Endothelial cell of umbilical vein (primary cell): ENCODE measurements at regions not wholly inside any gene's neighbourhood (a gene's known extent, or its start where the extent isn't known, plus 50 kb on each side); places are given as distances from the start of the nearest gene placed in this dataset.

Experiments used
- BruUV-seq: library from RNA; stranded (reverse); fragments of 400-500 nt; replicated peaks from 2 replicates; lab custom pipeline; 2021; lab: Mats Ljungman, UMichigan
- CTCF ChIA-PET: fragments of 300-600, 350-600 bp; sonication (Branson Sonifier 250); formaldehyde crosslinking; loops from one replicate; lab custom pipeline; 2021; ENCODE audit warnings: antibody characterized with exemption, inconsistent platforms; lab: Charles Lee
- POLR2A ChIA-PET: fragments of 300-600, 350-600 bp; sonication (Branson Sonifier 250); formaldehyde crosslinking; loops from one replicate; lab custom pipeline; 2021; ENCODE audit warnings: antibody characterized with exemption, inconsistent platforms; lab: Charles Lee
- DNase-seq: peaks from one replicate; pipeline ENCODE4 v3.0.0-alpha.2; 2011; ENCODE audit warnings: low read depth, low spot score
- FAIRE-seq: peaks from 2 replicates; lab custom pipeline; 2011; peaks lifted over from hg19 to GRCh38; lab: Jason Lieb, UNC
- H2AFZ ChIP-seq: 2 replicates; pipeline ENCODE4 v1.6.0; 2012; ENCODE audit warnings: low read depth, low read length, control low read depth, inconsistent platforms
- H3K27ac ChIP-seq: 2 replicates; pipeline ENCODE4 v1.5.1; 2011; ENCODE audit warnings: low read depth, mild to moderate bottlenecking, control low read depth, low read length, moderate library complexity; ENCODE audit not compliant: insufficient read depth
- H3K27me3 ChIP-seq, 2 experiments: 2 replicates each; pipeline versions ENCODE4 v1.6.0 to v1.6.1; 2011; ENCODE audit warnings: low read length in 2 of 2, mixed read lengths in 1 of 2; ENCODE audit not compliant: control insufficient read depth in 2 of 2, insufficient read depth in 2 of 2
- H3K36me3 ChIP-seq, 2 experiments: 2 replicates in 1 of 2; 3 replicates in 1 of 2; pipeline ENCODE4 v1.5.1; 2011; ENCODE audit warnings: low read length in 2 of 2, mild to moderate bottlenecking in 1 of 2, moderate library complexity in 1 of 2; ENCODE audit not compliant: control insufficient read depth in 2 of 2, insufficient read depth in 2 of 2; ENCODE audit errors: extremely low read depth in 1 of 2
- H3K4me1 ChIP-seq: 3 replicates; pipeline ENCODE4 v1.5.1; 2011; ENCODE audit warnings: mild to moderate bottlenecking, low read length; ENCODE audit not compliant: control insufficient read depth, insufficient read depth; ENCODE audit errors: extremely low read depth
- H3K4me2 ChIP-seq: 2 replicates; pipeline ENCODE4 v1.6.1; 2011; ENCODE audit warnings: low read length, control low read depth, mixed read lengths; ENCODE audit not compliant: insufficient read depth
- H3K4me3 ChIP-seq, 3 experiments: fragments of 200-600 bp in 1 of 3; sonication (generic), shearing (Covaris generic) in 1 of 3; replicated peaks in 1 of 3; 2 replicates each; pipeline ENCODE4 v1.5.1; 2011 to 2016; ENCODE audit warnings: control low read depth in 3 of 3, low read length in 3 of 3, mild to moderate bottlenecking in 2 of 3, inconsistent platforms in 1 of 3, low read depth in 1 of 3, moderate library complexity in 1 of 3; ENCODE audit not compliant: insufficient read depth in 1 of 3
- H3K79me2 ChIP-seq: 2 replicates; pipeline ENCODE4 v1.6.0; 2012; ENCODE audit warnings: low read length, inconsistent platforms; ENCODE audit not compliant: control insufficient read depth, insufficient read depth
- H3K9ac ChIP-seq: replicated peaks from 2 replicates; pipeline ENCODE3; 2011; ENCODE audit warnings: low read length, control low read depth; ENCODE audit not compliant: insufficient read depth; ENCODE audit errors: extremely low read depth
- H3K9me1 ChIP-seq: replicated peaks from 3 replicates; pipeline ENCODE4 v1.6.0; 2011; ENCODE audit warnings: mild to moderate bottlenecking, low read length; ENCODE audit not compliant: control insufficient read depth, insufficient read depth; ENCODE audit errors: extremely low read depth
- H3K9me3 ChIP-seq: replicated peaks from 2 replicates; pipeline ENCODE4 v1.5.1; 2012; ENCODE audit warnings: low read length, inconsistent platforms; ENCODE audit not compliant: control insufficient read depth, insufficient read depth
- H4K20me1 ChIP-seq: replicated peaks from 2 replicates; pipeline ENCODE3; 2011; ENCODE audit warnings: mild to moderate bottlenecking, low read length; ENCODE audit not compliant: control insufficient read depth, insufficient read depth; ENCODE audit errors: extremely low read depth
- EZH2 ChIP-seq: IDR thresholded peaks from 2 replicates; pipeline ENCODE4 v1.6.1; 2012; ENCODE audit warnings: borderline replicate concordance, low read depth, mild to moderate bottlenecking, moderate library complexity, low read length, inconsistent platforms; ENCODE audit not compliant: severe bottlenecking
- JUN ChIP-seq: IDR thresholded peaks from 2 replicates; pipeline ENCODE4 v1.6.1; 2011; ENCODE audit warnings: borderline replicate concordance, low read depth; ENCODE audit not compliant: insufficient read length, insufficient read depth
- dilution Hi-C: fragments of 300-500 bp; cut with MboI; formaldehyde crosslinking; loops from one replicate; pipeline ENCODE4 v1.15.0; 2019; ENCODE audit warnings: low sequenced_read_pairs; ENCODE audit not compliant: extremely low pct_ligation_motif_present
- intact Hi-C: fragments of 100-400 bp; cut with micrococcal nuclease; formaldehyde crosslinking; loops from one replicate; pipeline ENCODE4 v1.10.0; 2022
- TF ChIP-seq, protein P1 (sequence below), 2 donors: IDR thresholded peaks; 1 replicate in 1 of 2; 2 replicates in 1 of 2; pipeline ENCODE4 v1.5.1; 2011; ENCODE audit warnings: low read length in 2 of 2, mild to moderate bottlenecking in 2 of 2, moderate library complexity in 2 of 2, control low read depth in 1 of 2, inconsistent platforms in 1 of 2, low read depth in 1 of 2; ENCODE audit not compliant: insufficient read depth in 1 of 2; ENCODE audit errors: extremely low read depth in 1 of 2

DNA sequence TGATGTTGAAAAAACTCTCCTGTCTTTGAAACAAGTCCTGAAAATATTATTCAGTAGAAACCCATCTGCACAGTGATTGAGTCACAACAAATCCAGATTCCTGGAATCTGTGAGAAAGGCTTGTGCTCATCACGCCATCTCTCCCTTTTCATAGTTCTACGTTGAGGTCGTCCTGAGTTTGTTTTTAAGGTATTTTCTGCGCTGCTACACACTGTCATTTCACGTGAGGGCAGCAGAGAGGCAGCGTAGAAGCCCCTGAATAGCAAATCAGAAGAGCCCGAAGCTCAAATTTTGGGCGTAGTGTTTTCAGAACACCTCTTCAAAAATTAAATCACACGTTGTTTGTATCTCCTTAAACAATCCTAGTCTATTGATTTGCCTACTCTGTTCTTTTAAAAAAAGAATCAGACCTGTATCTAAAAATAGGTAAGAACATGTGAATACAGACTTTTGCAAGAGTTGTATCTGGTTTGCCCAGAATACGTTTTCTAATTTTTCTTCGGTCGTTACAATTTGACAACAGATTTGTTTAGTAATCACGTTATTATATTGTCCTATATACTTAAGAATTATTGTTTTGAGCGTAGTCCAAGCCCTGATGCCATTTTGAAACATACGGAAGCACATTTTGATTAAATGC is 61.6 kb upstream of the SLC38A11 start:
- no peak for TF ChIP-seq EZH2
- TF ChIP-seq, protein P1, sequence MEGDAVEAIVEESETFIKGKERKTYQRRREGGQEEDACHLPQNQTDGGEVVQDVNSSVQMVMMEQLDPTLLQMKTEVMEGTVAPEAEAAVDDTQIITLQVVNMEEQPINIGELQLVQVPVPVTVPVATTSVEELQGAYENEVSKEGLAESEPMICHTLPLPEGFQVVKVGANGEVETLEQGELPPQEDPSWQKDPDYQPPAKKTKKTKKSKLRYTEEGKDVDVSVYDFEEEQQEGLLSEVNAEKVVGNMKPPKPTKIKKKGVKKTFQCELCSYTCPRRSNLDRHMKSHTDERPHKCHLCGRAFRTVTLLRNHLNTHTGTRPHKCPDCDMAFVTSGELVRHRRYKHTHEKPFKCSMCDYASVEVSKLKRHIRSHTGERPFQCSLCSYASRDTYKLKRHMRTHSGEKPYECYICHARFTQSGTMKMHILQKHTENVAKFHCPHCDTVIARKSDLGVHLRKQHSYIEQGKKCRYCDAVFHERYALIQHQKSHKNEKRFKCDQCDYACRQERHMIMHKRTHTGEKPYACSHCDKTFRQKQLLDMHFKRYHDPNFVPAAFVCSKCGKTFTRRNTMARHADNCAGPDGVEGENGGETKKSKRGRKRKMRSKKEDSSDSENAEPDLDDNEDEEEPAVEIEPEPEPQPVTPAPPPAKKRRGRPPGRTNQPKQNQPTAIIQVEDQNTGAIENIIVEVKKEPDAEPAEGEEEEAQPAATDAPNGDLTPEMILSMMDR (IDR thresholded peaks at IDR 0.05; ENCODE audit: extremely low read depth in 1 of 2, insufficient read depth in 1 of 2, low read depth in 1 of 2, low read length in 2 of 2): peak; percentile 44 to 65
- CTCF ChIA-PET: interaction anchor here (0.6 to 6.2 kb wide), 22 partner anchors 9 to 1111 kb away, joined by 3 to 157 read pairs (median 4); partner anchors contain the start of genes COBLL1, SCN1A and SCN3A
- Histone ChIP-seq H3K9ac (no peak overlapping the region), H3K27me3 (peaks cover 17 to 21% of the 10 kb centered on the region in 2 experiments), H3K9me1 (no peaks in the 10 kb centered on the region), H3K4me1 (no peaks in the 10 kb centered on the region), H3K4me2 (no peak overlapping the region), H3K79me2 (no peaks in the 10 kb centered on the region), H4K20me1 (no peaks in the 10 kb centered on the region), H2AFZ (no peak overlapping the region), H3K4me3 (no peak overlapping the region), H3K27ac (no peak overlapping the region), H3K36me3 (no peaks in the 10 kb centered on the region), H3K9me3 (no peaks in the 10 kb centered on the region)
- DNase-seq (peak; percentile 43), FAIRE-seq (no peak)
- dilution Hi-C loops: no loop called here
- intact Hi-C loops: loop anchor here (1.0 to 10.0 kb wide), 2 partner anchors 187 to 758 kb away; partner anchors contain the start of gene SCN3A
- POLR2A ChIA-PET: no interaction called here
- BruUV-seq: no TSS peak

- BruUV-seq: no TSS peak
- POLR2A ChIA-PET: interaction anchor here (1.0 kb wide), 1 partner anchor 189 kb away, joined by 3 read pairs; the partner anchor contains the start of gene SCN3A
- H4K20me1 ChIP-seq: no peaks in the 10 kb centered on the region
- intact Hi-C loops (loop anchor here (1.0 to 10.0 kb wide), 2 partner anchors 278 to 760 kb away; no protein-coding TSS in a partner anchor), dilution Hi-C loops (no loop called here)
- no peaks in the 10 kb centered on the region for H3K79me2 ChIP-seq
- no peaks in the 10 kb centered on the region for H3K9me1 ChIP-seq
- H3K9ac ChIP-seq: no peak overlapping the region
- H3K27me3 ChIP-seq: peaks cover 16 to 23% of the 10 kb centered on the region in 2 experiments
- H3K4me2 ChIP-seq: no peak overlapping the region
- FAIRE-seq: peak; percentile 78
- peak; percentile 61 for DNase-seq
- TF ChIP-seq, protein P1 (IDR thresholded peaks at IDR 0.05; ENCODE audit: extremely low read depth in 1 of 2, insufficient read depth in 1 of 2, low read depth in 1 of 2, low read length in 2 of 2): peak; percentile 78 to 91
- TF ChIP-seq JUN: no peak
- no peak overlapping the region for H3K4me3 ChIP-seq
- H3K4me1 ChIP-seq: no peaks in the 10 kb centered on the region
- CTCF ChIA-PET: interaction anchor here (0.6 to 6.2 kb wide), 20 partner anchors 8 to 1113 kb away, joined by 3 to 157 read pairs (median 6); partner anchors contain the start of genes SCN1A and SCN3A
- no peak overlapping the region for H2AFZ ChIP-seq
- no peak overlapping the region for H3K27ac ChIP-seq
- H3K9me3 ChIP-seq: no peaks in the 10 kb centered on the region
- no peaks in the 10 kb centered on the region for H3K36me3 ChIP-seq
Observed at GRCh38 chr2:165015052-165015642, 59.8 kb upstream of the SLC38A11 start.
